HG03354 (cell line): ENCODE measurements at regions not wholly inside any gene's neighbourhood (a gene's known extent, or its start where the extent isn't known, plus 50 kb on each side); places are given as distances from the start of the nearest gene placed in this dataset.
"Not testable (repeated sequence)": the region's sequence is repeated elsewhere in the genome, so short reads cannot be mapped to it uniquely, and the experiment has no call there.

Source experiments
- ATAC-seq: cut with Tn5 transposase; IDR thresholded peaks from one replicate; pipeline ENCODE4 v1.9.1; 2021; ENCODE audit warnings: mild to moderate bottlenecking; ENCODE audit not compliant: unreplicated experiment, poor library complexity, severe bottlenecking

- ATAC-seq, result no peak
Measured at GRCh38 chr7:94100723-94101345, 96.7 kb upstream of the BET1 start.

DNA sequence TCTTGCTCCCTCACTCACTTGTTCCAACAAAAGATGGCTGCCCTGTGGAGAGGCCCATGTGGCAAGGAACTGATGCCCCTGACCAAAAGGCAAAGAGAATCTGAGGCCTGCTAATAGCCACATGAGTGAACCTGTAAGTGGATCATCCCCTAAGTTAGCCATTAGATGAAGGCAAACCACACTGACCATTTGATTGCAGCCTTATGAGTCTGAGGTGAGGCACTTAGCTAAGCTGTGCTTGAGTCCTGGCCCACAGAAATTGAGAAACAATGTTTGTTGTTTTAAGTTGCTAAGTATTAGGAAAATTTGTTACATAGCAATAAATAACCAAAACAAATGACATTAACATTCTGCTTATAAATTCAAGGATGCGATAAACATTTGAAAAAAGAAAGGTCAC is 100.1 kb upstream of the BET1 start:
- no peak for ATAC-seq

GRCh38 chr7:94109556-94109955 is 105.4 kb upstream of the BET1 start:
- ATAC-seq, result peak; percentile 55

DNA sequence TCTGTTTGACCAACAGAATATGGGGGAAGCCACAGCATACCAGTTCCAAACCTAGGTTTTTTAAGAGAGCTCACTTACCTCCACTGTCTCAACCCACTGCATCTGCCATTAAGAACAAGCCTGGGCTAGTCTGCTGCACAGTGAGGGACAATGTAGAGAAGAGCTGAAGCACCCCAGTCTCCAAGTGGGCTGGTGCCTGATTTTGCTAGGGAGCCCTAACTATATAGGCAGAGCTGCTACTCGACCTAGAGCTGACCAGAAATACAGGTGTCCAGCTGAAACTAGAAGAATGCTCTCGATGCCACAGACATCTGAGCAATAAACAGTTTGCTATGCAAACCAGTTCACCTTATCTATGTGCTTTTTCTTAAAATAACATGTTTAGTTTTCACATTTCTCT is 106.9 kb upstream of the BET1 start:
- ATAC-seq, result peak; percentile 54

DNA sequence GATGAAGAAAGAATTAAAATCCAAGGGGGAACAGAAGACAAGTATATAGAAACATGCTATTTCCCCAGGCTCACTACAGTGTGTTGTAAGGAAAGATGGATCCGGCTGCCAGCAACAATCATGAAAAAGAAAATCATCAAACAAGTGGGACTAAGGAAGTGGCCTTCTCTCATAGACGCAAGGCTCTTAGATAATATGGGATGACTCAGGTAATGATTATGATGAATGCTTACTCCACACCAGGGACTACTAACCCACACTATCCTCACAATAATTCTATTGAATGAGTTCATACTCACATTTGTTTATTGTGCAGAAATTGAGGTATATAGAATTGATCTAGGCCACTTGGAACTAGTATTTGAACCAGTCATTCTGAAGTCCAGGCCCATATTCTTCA is 111.2 kb upstream of the BET1 start:
- no peak for ATAC-seq

- ATAC-seq, result no peak
Measured at GRCh38 chr7:94123136-94123535, 119.0 kb upstream of the BET1 start.

DNA sequence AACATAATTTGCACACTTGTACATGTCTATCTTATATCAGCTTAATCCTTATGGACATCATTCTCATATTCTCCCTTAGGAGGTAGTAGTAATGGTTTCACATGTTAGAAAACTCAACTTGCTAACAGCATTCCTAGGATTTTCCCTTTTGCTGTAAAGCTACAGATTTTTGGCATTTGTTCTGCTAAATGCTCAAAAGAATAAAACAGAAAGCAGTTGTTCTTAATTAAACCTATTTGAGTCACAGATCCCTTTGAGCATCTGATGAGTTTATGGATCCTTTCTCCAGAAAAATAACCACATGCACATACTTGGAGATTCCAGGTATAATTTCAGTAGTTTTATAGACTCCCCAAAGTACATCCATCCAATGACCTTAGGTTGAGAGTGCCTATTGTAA is 122.9 kb upstream of the BET1 start:
- ATAC-seq, result no peak

DNA sequence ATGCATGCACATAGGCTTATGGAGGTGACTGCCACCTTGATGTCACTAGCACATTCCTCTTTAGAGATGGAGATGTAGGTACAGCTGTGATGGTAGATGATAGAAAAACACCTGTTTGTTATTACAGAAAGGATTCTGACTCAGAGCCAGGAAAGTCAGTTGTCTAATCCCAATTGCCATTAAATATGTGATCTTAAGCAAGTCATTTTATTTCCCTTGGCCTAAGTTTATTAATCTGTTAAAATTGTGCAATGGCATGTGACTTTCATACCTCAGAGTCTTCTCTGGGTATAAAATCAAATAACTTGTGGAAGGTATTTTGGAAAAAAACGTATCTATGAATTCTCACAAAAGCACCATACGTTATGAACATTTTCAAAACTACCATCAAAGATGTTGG is 123.9 kb upstream of the BET1 start:
- no peak for ATAC-seq

DNA sequence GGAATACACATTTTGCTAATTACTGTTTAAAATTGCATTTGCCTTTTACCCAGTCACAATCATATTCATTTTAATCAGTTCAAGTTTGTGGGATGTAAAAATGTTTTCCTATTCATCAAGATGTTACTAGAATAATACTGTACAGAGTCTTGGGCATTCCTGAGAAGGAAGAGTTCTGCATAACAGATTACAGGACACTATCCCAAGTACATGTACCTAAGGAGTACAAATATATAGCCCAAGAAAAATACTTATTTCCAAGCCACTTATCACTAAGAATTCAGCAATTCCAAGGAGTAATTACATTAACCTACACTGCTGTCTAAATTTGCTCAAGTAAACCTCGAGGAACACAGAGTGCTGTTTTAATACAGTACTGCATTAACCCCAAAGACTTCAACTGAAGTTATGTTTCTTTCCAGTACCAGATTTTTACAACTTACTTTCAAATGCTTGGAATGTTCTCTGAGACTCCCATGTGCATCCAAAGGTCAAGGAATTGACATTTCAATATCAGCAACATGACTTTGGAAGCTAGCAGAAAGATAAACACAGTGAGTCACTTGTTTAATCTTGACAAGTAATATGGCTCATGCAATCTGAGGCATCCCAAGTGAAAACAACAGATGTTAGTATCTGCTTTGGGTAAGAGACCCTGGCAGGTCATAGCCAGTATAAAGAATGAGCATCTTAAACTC is 125.4 kb upstream of the BET1 start:
- ATAC-seq, result no peak

DNA sequence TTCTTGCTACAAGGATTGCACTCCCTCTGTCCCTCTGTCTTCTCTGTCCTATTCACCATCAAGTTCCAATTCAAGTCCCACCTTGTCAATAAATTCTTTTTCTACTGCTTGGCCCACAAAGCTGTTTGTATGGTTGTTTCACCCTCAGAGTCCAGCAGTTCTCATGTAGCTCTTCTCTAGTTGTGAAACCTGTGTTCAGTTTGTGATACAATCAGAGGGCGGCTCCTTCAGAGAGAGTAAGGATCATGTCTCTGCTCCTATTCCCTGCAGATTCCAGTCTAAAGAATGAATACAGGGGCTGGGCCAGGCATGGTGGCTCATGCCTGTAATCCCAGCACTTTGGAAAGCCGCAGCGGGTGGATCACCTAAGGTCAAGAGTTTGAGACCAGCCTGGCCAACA is 126.6 kb upstream of the BET1 start:
- no peak for ATAC-seq

GRCh38 chr7:94133460-94133859 is 129.3 kb upstream of the BET1 start:
- no peak for ATAC-seq

- ATAC-seq, result no peak
Measured at GRCh38 chr7:94135180-94135579, 131.0 kb upstream of the BET1 start.

- ATAC-seq, result no peak
Measured at GRCh38 chr7:94142281-94142680, 138.1 kb upstream of the BET1 start.

DNA sequence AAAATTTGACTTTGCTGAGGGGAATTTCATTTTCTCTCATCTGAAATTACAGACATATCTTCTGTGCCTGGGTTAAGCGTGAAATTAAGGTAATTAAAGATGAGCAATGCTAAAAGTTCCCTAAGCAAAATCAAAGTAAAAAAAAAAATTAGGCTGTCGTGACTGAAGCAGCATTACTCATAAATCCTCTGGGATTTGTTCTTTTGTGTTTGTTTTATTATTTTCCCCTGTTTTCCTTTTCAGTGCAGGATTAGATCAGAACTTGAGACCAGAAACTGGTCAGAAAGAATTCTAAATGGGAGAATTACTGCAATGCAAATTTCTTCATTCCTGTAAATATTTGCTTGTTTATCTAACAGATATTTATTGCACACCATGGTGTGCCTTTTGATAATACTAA is 141.4 kb upstream of the BET1 start:
- no peak for ATAC-seq

DNA sequence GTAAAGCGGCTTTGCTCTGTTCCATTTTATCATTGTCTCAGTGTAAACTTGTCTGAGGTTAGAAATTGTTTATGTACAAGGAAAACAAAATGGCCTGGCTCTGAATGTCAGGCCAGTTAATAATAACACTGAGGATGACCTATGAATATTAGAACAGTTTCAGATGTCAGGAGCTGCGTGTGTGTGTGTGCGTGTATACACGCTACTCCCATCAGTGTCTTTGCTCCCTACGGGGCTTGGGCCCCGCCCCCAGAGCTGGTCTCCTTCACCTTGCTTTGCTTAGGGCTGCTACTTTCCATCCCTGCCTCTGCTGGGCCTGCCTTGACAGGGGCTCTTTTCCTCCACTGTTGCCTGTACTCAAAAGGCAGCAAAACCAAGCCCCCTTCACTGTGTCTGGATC is 142.3 kb upstream of the BET1 start:
- ATAC-seq, result no peak

- no peak for ATAC-seq
Measured at GRCh38 chr7:94149789-94150545, 145.8 kb upstream of the BET1 start.

DNA sequence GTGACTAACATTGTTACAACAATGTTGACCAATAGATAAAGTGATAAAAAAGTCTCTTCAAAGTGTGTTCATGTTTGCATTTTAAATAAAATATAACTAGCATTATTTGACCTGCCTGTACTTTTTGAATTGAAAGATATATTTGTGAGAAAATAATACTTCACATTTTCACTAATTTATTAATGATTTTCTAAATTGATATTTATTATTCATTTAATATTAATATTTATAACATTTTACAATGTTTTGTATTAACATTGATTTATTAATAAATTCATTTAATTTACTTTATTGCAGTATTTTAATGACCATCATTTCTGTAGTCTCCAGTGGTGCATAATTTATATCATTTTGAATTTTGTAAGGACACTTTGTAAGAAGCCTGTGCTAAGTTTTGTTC is 150.0 kb upstream of the BET1 start:
- ATAC-seq, result no peak

DNA sequence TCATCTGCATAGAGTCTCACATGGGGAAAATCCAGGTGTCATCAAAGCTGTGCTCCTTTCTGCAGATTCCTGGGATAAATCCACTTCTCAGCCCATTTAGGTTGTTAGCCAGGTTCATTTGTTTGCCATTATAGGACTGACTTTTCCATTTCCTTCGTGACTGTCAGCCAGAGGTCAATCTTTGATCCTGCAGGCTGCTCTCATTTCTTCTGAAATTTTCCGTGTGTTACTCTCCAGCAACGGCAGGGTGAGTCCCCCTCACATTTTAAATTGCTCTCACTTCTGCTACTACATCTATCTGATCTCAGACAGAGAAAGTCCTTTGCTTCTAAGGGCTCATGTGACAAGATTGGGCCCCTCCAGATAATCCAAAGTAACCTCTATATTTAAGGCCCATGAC is 150.7 kb upstream of the BET1 start:
- ATAC-seq, result no peak

DNA sequence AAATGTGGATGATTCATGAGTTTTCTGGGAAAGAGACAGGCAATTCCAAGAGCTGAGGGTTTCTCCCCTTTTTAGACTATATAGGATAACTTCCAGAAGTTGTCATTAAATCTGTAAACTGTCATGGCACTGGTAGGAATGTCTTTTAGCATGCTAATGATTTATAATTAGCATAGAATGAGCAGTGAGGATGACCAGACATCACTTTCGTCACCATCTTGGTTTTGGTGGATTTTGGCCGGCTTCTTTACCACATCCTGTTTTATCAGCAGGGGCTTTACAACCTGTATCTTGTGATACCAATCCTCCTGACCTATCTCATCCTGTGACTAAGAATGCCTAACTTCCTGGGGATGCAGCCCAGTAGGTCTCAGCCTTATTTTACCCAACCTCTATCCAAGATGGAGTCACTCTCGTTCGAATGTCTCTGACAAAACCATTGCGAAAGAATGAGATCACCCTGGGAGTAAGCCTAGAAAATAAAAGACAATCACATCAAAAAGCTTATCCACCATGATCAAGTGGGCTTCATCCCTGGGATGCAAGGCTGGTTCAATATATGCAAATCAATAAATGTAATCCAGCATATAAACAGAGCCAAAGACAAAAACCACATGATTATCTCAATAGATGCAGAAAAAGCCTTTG is 153.6 kb upstream of the BET1 start:
- not testable (repeated sequence) for ATAC-seq

GRCh38 chr7:94160719-94161435 is 156.7 kb upstream of the BET1 start:
- peak; percentile 98 for ATAC-seq
